Activated CD4-positive, CD25-positive, alpha-beta regulatory T cell treated with anti-CD3 and anti-CD28 coated beads, Interleukin-2, amount 50 U/mL, for 72 hours (primary cell): ENCODE measurements at regions not wholly inside any gene's neighbourhood (a gene's known extent, or its start where the extent isn't known, plus 50 kb on each side); places are given as distances from the start of the nearest gene placed in this dataset.
"Not testable (repeated sequence)": the region's sequence is repeated elsewhere in the genome, so short reads cannot be mapped to it uniquely, and the experiment has no call there.

Source experiments
- DNase-seq: peaks from one replicate; pipeline ENCODE4 v3.0.0; 2021

GRCh38 chr13:72585254-72585653, 142.2 kb downstream of the MZT1 start:
- no peak for DNase-seq

- DNase-seq = no peak
Measured at GRCh38 chr13:72571191-72571590, 156.2 kb downstream of the MZT1 start.

- no peak for DNase-seq
Measured at GRCh38 chr13:72570019-72570418, 157.4 kb downstream of the MZT1 start.

GRCh38 chr13:72567566-72567965, 159.9 kb downstream of the MZT1 start:
- no peak for DNase-seq

GRCh38 chr13:72566526-72566925, 160.9 kb downstream of the MZT1 start:
- no peak for DNase-seq

GRCh38 chr13:72565893-72566292, 161.5 kb downstream of the MZT1 start:
- no peak for DNase-seq

GRCh38 chr13:72562686-72563085, 164.7 kb downstream of the MZT1 start:
- DNase-seq = no peak

- no peak for DNase-seq
Measured at GRCh38 chr13:72561791-72562190, 165.6 kb downstream of the MZT1 start.

GRCh38 chr13:72559716-72560115, 167.7 kb downstream of the MZT1 start:
- no peak for DNase-seq

GRCh38 chr13:72556945-72557344, 170.5 kb downstream of the MZT1 start:
- no peak for DNase-seq

- no peak for DNase-seq
Measured at GRCh38 chr13:72555601-72556000, 171.8 kb downstream of the MZT1 start.

- DNase-seq = no peak
Measured at GRCh38 chr13:72552731-72553130, 174.7 kb downstream of the MZT1 start.

GRCh38 chr13:72545895-72546294, 181.5 kb downstream of the MZT1 start:
- DNase-seq = not testable (repeated sequence)

GRCh38 chr13:72545030-72545719, 182.3 kb downstream of the MZT1 start:
- DNase-seq = no peak

GRCh38 chr13:72544042-72544441, 183.4 kb downstream of the MZT1 start:
- DNase-seq = no peak

GRCh38 chr13:72542241-72542640, 185.2 kb downstream of the MZT1 start:
- no peak for DNase-seq

- no peak for DNase-seq
Measured at GRCh38 chr13:72541674-72542073, 185.8 kb downstream of the MZT1 start.

- DNase-seq = no peak
Measured at GRCh38 chr13:72540881-72541280, 186.5 kb downstream of the MZT1 start.

- no peak for DNase-seq
Measured at GRCh38 chr13:72539925-72540324, 187.5 kb downstream of the MZT1 start.

GRCh38 chr13:72537782-72538181, 189.6 kb downstream of the MZT1 start:
- no peak for DNase-seq

GRCh38 chr13:72537395-72537780, 190.0 kb downstream of the MZT1 start:
- DNase-seq = no peak

GRCh38 chr13:72536714-72537394, 190.6 kb downstream of the MZT1 start:
- DNase-seq = no peak

- DNase-seq = no peak
Measured at GRCh38 chr13:72534951-72535640, 192.3 kb downstream of the MZT1 start.

- DNase-seq = no peak
Measured at GRCh38 chr13:72530471-72530870, 197.0 kb downstream of the MZT1 start.
